A673 (cell line): ENCODE measurements at regions not wholly inside any gene's neighbourhood (a gene's known extent, or its start where the extent isn't known, plus 50 kb on each side); places are given as distances from the start of the nearest gene placed in this dataset.

Experiments
- BruUV-seq: library from RNA; stranded (reverse); fragments of 400-500 nt; replicated peaks from 2 replicates; lab custom pipeline; 2021; lab: Mats Ljungman, UMichigan
- CTCF ChIA-PET: fragments of 300-600 bp; sonication (Branson Sonifier 250); formaldehyde crosslinking; loops from one replicate; lab custom pipeline; 2022; ENCODE audit warnings: antibody characterized with exemption; lab: Charles Lee
- POLR2A ChIA-PET: fragments of 300-600 bp; sonication (Branson Sonifier 250); formaldehyde crosslinking; loops from one replicate; lab custom pipeline; 2022; ENCODE audit warnings: antibody characterized with exemption; ENCODE audit not compliant: low non-redundant PET; lab: Charles Lee
- DNase-seq: peaks from one replicate; pipeline ENCODE4 v3.0.0-alpha.2; 2015; ENCODE audit warnings: low spot score
- H3K27ac ChIP-seq: fragments of 200-600 bp; sonication (generic); 2 replicates; pipeline ENCODE4 v1.5.1; 2016; ENCODE audit warnings: mixed run types, low read depth, mild to moderate bottlenecking, mixed read lengths, antibody characterized with exemption, low read length; ENCODE audit not compliant: poor library complexity, severe bottlenecking
- H3K27me3 ChIP-seq: fragments of 200-600 bp; sonication (generic); replicated peaks from 2 replicates; pipeline ENCODE4 v1.6.1; 2017; ENCODE audit warnings: mixed run types, low read depth, mild to moderate bottlenecking, mixed read lengths, antibody characterized with exemption, low read length; ENCODE audit not compliant: insufficient read depth, poor library complexity
- H3K36me3 ChIP-seq: fragments of 200-600 bp; sonication (generic); 2 replicates; pipeline ENCODE4 v1.6.1; 2016; ENCODE audit warnings: mixed run types, mild to moderate bottlenecking, mixed read lengths, antibody characterized with exemption, low read length; ENCODE audit not compliant: insufficient read depth, poor library complexity, severe bottlenecking
- H3K4me1 ChIP-seq: fragments of 200-600 bp; sonication (generic); 2 replicates; pipeline ENCODE4 v1.6.1; 2017; ENCODE audit warnings: mixed run types, mild to moderate bottlenecking, mixed read lengths, antibody characterized with exemption, low read length; ENCODE audit not compliant: insufficient read depth, poor library complexity, severe bottlenecking
- H3K4me3 ChIP-seq: fragments of 200-600 bp; sonication (generic); 2 replicates; pipeline ENCODE4 v1.5.1; 2016; ENCODE audit warnings: low read depth, mixed run types, mild to moderate bottlenecking, mixed read lengths, low read length; ENCODE audit not compliant: poor library complexity, severe bottlenecking
- H3K9me3 ChIP-seq: fragments of 200-600 bp; sonication (generic); 2 replicates; pipeline ENCODE4 v1.6.1; 2016; ENCODE audit warnings: mixed run types, low read depth, mild to moderate bottlenecking, mixed read lengths, antibody characterized with exemption, low read length; ENCODE audit not compliant: poor library complexity, severe bottlenecking
- CTCF ChIP-seq: fragments of 300-800, 200-600 bp; sonication (generic); conservative IDR thresholded peaks from 2 replicates; pipeline ENCODE4 v1.5.1; 2017; ENCODE audit warnings: low read depth, mild to moderate bottlenecking, antibody characterized with exemption, low read length, moderate library complexity, mixed read lengths
- EZH2 ChIP-seq: fragments of 200-600 bp; sonication (generic); IDR thresholded peaks from 2 replicates; pipeline ENCODE4 v1.6.1; 2017; ENCODE audit warnings: borderline replicate concordance, low read depth, mild to moderate bottlenecking, mixed read lengths, antibody characterized with exemption, low read length; ENCODE audit not compliant: poor library complexity, severe bottlenecking
- intact Hi-C: fragments of 100-400 bp; cut with micrococcal nuclease; formaldehyde crosslinking; loops from one replicate; pipeline ENCODE4 v1.10.0; 2022; ENCODE audit not compliant: unreplicated experiment

- Histone ChIP-seq H3K9me3 (no peaks in the 10 kb centered on the region), H3K27me3 (peaks cover 74% of the 10 kb centered on the region), H3K36me3 (no peaks in the 10 kb centered on the region), H3K27ac (no peak overlapping the region), H3K4me3 (no peak overlapping the region), H3K4me1 (no peaks in the 10 kb centered on the region)
- no TSS peak for BruUV-seq
- no peak for DNase-seq
- ChIA-PET POLR2A (no interaction called here), CTCF (no interaction called here)
- no peak for TF ChIP-seq CTCF
- TF ChIP-seq EZH2, result no peak
- intact Hi-C loops, result no loop called here
Observed at GRCh38 chr1:214108097-214108446, 120.3 kb downstream of the PROX1 start.

- intact Hi-C loops, result no loop called here
- POLR2A ChIA-PET, result no interaction called here
- Histone ChIP-seq H3K9me3 (no peaks in the 10 kb centered on the region), H3K27me3 (peaks cover 71% of the 10 kb centered on the region), H3K4me3 (no peak overlapping the region), H3K36me3 (no peaks in the 10 kb centered on the region), H3K4me1 (no peaks in the 10 kb centered on the region), H3K27ac (no peak overlapping the region)
- DNase-seq, result no peak
- no peak for TF ChIP-seq EZH2
- TF ChIP-seq CTCF, result no peak
- CTCF ChIA-PET, result no interaction called here
- BruUV-seq, result no TSS peak
Observed at GRCh38 chr1:214111796-214112195, 124.0 kb downstream of the PROX1 start.

GRCh38 chr1:214116258-214116657 lies 128.5 kb downstream of the PROX1 start:
- H3K27ac ChIP-seq, result no peak overlapping the region
- ChIA-PET POLR2A (no interaction called here), CTCF (no interaction called here)
- no peak overlapping the region for H3K4me3 ChIP-seq
- no peak for DNase-seq
- no peaks in the 10 kb centered on the region for H3K9me3 ChIP-seq
- TF ChIP-seq CTCF (no peak), EZH2 (no peak)
- H3K4me1 ChIP-seq, result no peaks in the 10 kb centered on the region
- intact Hi-C loops, result no loop called here
- BruUV-seq, result no TSS peak
- H3K36me3 ChIP-seq, result no peaks in the 10 kb centered on the region
- H3K27me3 ChIP-seq, result peaks cover 56% of the 10 kb centered on the region
